Thyroid gland (tissue), 4 donors: ENCODE measurements at regions not wholly inside any gene's neighbourhood (a gene's known extent, or its start where the extent isn't known, plus 50 kb on each side); places are given as distances from the start of the nearest gene placed in this dataset.

ENCODE experiments used
- POLR2A ChIP-seq, 2 donors: fragments of 450-650 bp; IDR thresholded peaks; one replicate each; pipeline ENCODE4 v1.6.1; 2017; ENCODE audit warnings: antibody characterized with exemption in 2 of 2, mild to moderate bottlenecking in 2 of 2, moderate library complexity in 1 of 2
- TF ChIP-seq, protein P1 (sequence below), 6 experiments: fragments of 200-600 bp in 3 of 6; fragments of 450-650 bp in 3 of 6; sonication (generic) in 3 of 6; IDR thresholded peaks; one replicate each; pipeline ENCODE4 v1.5.1; 2016 to 2019; ENCODE audit warnings: antibody characterized with exemption in 6 of 6, mild to moderate bottlenecking in 2 of 6, inconsistent platforms in 1 of 6, moderate library complexity in 1 of 6

DNA sequence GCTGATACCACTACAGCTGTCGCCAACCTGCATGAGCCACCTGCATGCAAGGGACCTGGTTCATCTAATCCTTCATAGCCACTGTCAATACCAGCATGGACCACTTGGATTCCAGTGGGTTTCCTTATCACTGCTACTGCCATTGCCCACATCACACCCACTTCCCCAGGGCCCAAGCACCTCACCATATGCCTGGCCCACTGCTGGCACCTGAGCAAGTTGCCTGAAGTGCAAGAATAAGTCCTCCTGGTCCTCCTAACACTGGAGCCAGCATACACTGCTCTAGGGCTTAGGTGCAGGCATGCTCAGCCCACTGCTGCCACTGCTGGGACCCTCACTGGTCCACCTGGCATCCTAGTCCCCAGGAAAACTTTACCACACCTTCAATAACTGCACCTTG, 1136.8 kb upstream of the ADGRL4 start:
- TF ChIP-seq, protein P1, sequence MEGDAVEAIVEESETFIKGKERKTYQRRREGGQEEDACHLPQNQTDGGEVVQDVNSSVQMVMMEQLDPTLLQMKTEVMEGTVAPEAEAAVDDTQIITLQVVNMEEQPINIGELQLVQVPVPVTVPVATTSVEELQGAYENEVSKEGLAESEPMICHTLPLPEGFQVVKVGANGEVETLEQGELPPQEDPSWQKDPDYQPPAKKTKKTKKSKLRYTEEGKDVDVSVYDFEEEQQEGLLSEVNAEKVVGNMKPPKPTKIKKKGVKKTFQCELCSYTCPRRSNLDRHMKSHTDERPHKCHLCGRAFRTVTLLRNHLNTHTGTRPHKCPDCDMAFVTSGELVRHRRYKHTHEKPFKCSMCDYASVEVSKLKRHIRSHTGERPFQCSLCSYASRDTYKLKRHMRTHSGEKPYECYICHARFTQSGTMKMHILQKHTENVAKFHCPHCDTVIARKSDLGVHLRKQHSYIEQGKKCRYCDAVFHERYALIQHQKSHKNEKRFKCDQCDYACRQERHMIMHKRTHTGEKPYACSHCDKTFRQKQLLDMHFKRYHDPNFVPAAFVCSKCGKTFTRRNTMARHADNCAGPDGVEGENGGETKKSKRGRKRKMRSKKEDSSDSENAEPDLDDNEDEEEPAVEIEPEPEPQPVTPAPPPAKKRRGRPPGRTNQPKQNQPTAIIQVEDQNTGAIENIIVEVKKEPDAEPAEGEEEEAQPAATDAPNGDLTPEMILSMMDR (IDR thresholded peaks at IDR 0.05), result no peak
- no peak for TF ChIP-seq POLR2A (IDR thresholded peaks at IDR 0.05)
